Skeletal muscle cell (primary cell): ENCODE measurements at regions not wholly inside any gene's neighbourhood (a gene's known extent, or its start where the extent isn't known, plus 50 kb on each side); places are given as distances from the start of the nearest gene placed in this dataset.
"Not testable (repeated sequence)": the region's sequence is repeated elsewhere in the genome, so short reads cannot be mapped to it uniquely, and the experiment has no call there.

Experiments
- DNase-seq: peaks from one replicate; pipeline ENCODE4 v3.0.0-alpha.2; 2010; ENCODE audit warnings: low read depth
- H3K4me3 ChIP-seq: 2 replicates; pipeline ENCODE4 v1.5.1; 2011; ENCODE audit warnings: low read depth, mild to moderate bottlenecking, control low read depth, low read length, moderate library complexity

DNA sequence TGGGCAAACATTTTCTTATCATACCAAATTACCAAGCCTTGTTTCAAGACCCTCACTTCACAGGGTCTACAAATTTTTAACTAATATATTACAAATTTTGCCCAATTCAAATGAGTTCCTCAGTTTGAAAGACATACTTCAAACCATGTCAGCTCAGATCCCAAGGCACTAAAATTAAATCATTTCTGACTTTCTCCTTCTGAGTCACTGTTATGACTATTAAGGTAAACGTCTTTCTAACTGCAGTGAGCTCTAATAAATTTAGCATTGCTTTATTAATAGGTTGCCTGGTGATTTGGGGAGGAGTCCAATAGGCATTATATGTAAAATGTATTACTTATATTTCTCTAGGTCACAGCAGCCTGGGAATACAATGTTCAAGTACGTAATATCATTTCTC, 158.2 kb upstream of the ARHGEF26 start:
- no peak overlapping the region for H3K4me3 ChIP-seq
- no peak for DNase-seq

DNA sequence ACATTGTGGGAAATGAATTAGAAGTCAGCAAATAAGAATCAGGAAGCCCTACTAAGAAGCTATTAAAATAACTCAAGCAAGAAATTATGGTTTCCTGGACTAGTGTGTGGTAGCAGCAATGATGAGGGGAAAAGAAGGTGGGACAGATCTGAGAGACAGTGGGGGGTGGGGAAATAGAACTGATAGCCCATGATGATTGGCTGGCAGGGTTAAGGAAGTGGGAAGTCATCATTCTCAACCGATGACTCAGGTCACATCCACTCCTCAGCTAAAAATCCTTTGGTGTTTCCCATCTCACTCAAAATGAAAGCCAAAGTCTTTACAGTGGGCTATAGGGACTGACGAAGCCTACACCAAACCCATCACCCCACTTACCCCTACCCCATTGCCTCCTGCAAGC, 153.9 kb upstream of the ARHGEF26 start:
- H3K4me3 ChIP-seq, result no peak overlapping the region
- no peak for DNase-seq

DNA sequence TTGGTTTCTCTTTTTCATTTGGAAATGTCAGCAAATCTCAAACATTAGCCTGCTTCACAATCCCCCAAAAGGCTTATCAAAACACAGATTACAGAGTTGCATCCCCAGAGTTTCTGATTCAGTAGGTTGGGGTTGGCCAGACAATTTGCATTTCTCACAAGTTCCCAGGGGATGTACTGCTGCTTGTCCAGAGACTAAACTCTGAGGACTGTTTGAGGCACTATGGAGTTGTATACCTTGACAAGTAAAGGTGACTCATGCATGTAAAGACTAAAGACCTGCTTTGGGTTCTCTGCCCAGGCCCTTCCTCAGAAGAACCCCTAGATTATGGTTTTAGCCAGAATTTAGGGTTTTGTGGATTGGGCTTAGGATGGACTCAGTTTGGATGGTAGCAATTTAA, 151.1 kb upstream of the ARHGEF26 start:
- DNase-seq, result no peak
- no peak overlapping the region for H3K4me3 ChIP-seq

DNA sequence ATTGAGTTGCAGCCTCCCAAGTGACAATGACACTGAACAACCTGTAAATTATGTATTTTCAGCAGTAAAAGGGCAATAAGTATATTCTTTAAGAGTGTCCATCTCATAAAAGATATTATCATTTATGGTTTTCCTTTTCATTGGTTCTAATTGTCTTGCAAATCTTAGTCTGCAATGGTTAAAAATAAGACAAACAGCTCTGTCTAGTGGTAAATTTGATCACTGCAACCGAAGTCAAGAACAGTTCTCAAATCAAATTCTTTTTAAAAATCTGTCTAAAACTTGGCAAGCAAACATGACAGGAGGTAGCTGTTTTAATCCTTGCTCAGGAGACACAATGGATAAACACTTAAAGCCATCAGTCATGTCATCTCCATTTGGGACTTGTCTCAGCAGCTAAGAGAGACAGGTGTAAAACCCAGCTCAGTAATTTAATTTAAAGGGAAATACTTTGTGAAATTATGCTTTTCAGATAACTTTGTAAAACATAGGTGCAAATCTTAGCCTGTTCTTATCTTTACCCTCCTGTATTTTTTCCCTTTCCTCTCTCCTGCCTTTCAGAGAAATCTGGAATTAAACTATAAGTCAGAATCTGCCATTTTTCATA, 150.3 kb upstream of the ARHGEF26 start:
- H3K4me3 ChIP-seq, result no peak overlapping the region
- no peak for DNase-seq

DNA sequence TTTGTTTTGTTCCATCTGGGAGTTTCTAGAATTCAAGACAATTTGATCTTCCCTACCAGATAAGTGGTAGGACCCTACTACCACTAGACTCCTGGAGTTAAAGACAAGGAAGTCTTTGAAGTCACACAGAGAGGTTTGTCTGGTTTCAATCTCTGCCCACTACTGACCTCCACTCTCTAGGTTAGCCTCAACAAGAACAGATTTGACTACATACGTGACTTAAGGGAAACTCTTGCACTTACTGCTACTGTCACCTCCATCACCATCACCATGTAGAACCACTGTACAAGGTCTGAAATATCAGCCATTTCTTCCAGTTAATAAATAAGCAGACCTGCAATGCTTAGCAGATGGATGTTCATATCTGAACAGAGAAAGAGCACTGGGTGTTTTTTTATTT, 148.3 kb upstream of the ARHGEF26 start:
- DNase-seq, result no peak

DNA sequence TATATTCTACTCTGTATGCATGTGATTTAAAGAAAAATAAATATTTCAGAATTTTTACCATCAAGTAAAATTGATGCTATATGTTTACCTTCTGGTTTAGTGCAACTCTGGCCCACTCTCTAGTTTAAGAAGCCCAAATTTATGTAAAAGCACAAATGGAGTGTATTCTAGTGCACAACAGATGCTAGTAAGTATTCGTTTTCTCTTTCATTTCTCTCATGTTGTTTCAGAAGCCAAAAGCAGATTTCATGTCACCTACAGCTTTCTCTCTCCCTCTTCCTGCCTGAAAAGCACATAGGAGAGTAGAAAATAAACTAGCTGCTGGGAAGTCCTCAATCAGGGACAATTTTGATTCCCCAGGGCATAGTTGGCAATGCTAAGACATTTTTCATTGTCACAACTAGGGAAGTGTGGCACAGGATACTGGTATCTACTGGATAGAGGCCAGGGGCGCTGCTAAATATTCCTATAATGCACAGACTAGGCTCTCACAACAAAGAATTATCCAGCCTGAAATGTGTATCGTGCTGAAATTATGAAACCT, 147.4 kb upstream of the ARHGEF26 start:
- DNase-seq, result no peak
- no peak overlapping the region for H3K4me3 ChIP-seq

More for the DNA sequence above, 148.3 kb upstream of the ARHGEF26 start:
- no peak overlapping the region for H3K4me3 ChIP-seq

DNA sequence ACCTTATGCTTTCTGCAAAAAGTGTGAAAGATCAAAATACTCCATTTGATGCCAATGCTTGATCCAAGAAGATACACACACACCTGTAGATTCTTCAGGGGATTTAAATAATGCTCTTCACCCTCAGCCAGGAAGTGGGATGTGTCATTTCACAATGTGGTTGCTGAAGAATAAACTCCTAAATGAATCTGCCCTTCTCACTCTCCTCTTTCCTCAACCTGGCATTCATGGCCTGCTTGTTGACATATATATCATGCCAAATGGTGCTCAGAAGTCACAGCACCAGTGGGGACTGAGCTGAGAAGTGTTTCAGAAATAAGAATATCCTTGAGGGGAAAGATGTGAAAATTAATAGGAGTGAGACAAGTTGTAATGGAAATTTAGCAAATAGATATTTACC, 146.6 kb upstream of the ARHGEF26 start:
- no peak for DNase-seq
- H3K4me3 ChIP-seq, result no peak overlapping the region

DNA sequence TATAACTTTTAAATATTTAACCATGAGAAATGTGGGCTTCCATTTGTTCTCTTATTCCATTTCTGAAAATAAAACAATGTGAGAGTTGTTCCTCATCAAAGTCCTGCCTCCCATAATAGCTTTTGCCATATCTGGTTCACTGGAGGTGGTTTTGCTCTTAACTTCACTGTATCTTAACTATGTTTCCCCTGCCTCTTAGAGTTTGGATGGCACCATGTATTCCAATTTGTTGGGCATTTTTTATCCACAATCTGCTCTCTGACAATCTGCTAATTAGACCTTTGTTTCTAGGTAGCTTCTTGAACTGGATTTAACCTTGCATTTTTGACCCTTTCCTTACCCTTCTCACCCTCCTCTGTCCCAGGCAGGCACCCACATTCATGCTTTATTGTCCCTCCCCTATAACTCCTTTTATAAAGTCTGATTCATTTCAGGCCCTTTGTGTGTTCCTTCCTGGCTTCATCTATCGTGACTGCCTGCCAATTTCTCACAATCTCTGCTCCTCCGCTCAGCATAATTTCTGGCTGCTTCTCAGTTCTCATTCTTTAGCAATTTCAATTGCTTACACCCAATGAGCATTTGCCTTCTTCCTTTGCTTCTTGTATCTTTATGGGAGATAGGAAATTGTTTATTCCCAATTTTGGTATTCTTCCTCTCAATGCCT, 144.2 kb upstream of the ARHGEF26 start:
- DNase-seq, result no peak

DNA sequence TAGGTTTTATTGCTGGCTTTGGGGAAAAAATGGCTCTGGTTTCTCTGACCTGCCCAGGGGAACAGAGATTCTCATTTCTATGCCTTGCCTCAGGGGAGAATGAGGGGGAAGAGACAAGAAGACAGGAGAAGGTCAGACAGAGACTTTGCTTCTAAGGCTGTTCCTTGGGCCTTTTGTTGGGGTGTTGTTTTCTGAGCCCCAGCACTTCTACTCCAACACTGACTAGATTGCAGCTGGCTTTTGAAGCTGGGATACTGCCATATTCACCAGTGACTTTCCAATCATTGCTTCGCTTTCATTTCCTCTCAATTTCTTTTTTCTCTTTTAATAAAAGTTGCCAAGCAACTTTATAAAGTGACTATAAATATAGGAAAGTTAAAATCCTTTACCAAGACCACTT, 143.2 kb upstream of the ARHGEF26 start:
- no peak for DNase-seq
- H3K4me3 ChIP-seq, result no peak overlapping the region

More for the DNA sequence above, 144.2 kb upstream of the ARHGEF26 start:
- H3K4me3 ChIP-seq, result no peak overlapping the region

DNA sequence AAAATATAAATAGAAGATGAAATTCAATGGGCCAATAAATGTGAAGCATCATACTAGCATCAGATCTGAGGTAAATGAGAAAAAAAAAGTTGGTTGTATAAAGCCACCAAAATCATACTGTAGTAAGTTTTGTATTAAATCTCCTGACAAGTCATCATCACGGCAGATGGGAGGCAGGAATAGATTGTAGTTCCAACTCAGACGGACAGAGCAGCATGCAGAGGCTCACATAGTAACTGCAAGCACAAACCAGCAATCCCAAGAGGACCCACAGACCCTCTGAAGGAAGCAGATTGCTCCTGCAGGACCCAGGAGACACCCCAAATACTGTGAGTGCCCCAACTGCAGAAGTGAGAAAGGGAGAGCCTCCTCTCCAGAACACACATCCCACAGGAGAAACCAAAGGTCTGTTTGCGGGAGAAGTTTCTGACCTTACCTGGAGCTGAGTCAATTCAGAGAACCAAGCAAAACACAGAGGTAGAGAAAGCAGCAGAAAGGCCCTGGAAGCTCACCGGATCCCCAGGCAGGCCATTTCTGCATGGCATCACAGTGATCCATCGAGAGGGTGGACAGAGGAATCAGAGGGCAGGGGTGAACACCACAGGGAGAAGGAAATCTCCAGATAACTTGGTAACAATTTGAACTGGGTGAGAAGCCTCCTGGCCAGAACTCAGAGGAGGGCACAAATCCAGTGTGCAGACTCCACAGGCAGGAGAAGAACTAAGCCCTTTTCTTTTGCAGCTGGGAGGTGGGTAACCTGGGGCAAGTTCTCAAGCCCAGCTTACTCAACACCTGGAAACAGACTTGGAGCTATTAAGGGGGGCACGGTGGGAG, 141.6 kb upstream of the ARHGEF26 start:
- no peak overlapping the region for H3K4me3 ChIP-seq
- no peak for DNase-seq

DNA sequence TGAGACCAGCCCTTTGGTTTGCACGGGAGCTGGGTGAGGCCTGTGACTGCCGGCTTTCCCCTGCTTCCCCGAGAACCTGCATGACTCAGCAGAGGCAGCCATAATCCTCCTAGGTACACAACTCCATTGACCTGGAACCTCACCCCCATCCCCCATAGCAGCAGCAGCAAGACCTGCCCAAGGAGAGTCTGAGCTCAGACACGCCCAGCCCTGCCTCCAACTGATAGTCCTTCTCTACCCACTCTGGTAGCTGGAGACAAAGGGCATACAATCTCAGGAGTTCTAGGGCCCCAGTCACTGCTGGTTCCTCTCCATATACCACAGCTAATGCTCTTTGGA, 141.0 kb upstream of the ARHGEF26 start:
- no peak for DNase-seq
- H3K4me3 ChIP-seq, result no peak overlapping the region

DNA sequence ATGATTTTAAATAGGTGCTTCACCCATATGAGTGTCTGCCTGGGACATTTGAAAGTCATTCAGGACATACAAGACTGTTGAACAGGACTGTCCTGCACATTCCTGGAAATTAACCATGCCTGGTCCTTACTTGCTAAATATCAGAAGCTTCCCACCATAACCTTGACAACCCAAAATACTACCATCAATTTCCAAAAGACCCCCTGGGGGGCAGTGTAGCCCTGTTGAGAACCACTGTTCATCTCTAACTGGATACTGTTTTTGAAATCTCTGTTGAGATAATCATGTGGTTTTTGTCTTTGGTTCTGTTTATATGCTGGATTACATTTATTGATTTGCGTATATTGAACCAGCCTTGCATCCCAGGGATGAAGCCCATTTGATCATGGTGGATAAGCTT, 123.8 kb upstream of the ARHGEF26 start:
- DNase-seq, H3K4me3 ChIP-seq: not testable (repeated sequence)

DNA sequence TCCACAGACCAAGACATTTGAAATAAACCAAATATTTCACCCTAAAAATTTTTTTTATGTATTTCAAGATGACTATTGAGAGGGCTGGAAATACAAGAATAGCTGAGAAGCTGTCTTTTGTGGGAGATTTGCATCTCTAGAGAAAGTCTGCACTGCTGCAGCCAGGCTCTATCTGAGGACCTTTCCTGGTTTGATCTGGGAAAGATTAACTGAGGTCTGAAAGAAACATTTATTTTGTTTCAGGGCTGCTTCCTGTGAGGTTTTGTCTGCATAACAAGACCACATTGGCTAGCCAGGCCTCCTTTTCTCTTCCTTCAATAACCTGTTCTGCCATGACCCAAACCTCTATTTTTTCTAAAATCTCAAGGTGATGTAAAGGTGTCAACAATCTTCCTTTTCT, 117.5 kb upstream of the ARHGEF26 start:
- DNase-seq, result no peak
- H3K4me3 ChIP-seq, result no peak overlapping the region

DNA sequence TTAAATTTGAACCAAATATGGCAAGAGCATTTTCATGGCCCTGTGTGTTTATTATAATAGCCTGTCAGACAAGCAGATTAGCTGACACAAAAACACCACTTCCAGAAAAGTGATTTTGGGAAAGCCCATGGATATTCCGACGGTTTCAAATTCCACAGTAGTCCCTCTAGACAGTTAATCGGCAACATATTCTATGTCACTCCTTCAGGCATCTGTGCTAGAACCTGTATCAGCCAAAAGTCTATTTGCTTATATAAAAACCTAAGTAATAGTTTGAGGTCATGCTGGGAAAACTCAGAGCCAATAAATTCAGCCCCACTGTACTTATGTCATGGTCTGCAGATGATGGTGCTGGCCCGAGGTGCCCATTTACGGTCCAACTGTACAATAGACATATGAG, 110.2 kb upstream of the ARHGEF26 start:
- H3K4me3 ChIP-seq, result no peak overlapping the region
- no peak for DNase-seq

DNA sequence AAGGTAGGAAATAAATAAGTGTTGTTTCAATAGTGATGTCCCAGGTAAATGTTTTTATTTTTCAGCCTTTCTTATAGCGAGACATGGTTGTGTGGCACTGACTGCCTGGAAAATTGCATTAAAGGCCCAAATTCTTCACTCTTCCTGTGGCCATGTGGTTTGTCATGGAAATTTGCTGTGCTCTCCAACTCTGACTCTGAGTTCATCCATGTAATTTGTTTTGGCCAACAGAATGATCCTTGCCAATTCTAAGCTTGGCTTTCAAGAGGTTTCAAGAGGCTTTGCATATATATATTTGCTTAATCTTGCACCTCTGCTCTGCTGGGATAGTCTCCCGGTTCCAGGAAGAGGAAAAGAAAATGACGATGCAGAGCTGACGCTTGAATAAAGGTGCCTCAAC, 107.5 kb upstream of the ARHGEF26 start:
- no peak for DNase-seq
- no peak overlapping the region for H3K4me3 ChIP-seq

DNA sequence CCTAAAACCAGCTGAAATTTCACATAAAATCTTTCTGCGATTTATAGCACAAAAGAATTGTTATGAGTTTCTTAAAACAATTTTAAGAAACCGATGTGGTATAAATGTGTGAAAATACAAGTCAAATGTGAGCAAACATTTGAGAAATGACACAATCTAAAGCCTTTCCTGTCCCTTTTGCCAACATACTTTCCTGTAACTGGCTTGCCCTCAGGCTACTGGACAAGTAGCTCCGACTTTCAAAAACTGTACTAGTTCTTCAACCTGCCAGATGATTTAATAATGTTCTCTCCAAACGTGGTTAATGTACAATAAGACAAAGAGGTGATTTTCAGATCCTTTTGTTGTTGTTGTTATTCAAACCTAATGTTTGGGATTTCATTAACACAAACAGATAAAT, 105.9 kb upstream of the ARHGEF26 start:
- H3K4me3 ChIP-seq, result no peak overlapping the region
- no peak for DNase-seq

DNA sequence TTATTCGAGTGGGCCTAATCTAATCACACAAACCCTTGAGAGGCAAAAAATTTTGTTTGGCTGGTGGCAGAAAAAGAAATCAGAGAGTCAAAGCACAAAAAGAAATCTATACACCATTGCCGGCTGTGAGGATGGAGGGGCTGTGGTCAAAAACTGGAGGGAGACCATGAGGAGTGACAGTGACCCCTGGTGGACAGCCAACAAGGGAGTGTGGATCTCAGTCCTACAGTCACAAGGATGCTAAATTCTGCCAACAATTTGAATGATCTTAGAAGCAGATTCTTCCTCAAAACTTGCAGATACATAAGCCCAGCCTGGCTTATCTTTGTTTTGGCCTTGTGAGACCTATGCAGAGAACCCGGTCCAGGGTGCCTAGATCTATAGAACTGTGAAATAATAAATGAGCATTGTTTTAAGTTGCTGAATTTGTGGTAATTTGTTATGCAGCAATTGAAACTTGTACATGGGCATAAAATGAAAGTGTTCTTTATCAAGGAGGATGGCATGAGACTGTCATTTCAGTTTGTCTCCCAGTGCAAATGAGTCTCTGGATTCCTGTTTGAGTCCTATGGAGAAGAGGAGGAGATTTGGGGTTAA, 103.0 kb upstream of the ARHGEF26 start:
- no peak for DNase-seq
- H3K4me3 ChIP-seq, result no peak overlapping the region

DNA sequence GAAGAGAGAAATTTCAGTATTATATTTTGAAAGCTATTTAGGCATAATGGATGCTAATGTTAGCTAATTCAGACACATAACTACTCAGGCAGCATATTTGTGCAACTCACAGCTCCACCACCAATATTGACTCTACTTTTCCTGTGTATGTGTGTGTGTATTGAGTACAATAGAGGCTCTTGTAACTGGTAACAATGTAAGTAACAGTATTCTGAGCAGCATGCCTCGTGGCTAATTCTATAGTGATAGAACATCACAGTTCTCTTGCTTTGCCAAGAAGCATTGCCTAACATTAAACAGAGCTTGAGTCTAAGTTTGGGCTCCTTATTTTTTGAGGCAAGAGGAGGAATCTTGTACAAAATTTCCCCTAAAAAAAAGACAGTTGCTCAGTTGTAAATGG, 98.6 kb upstream of the ARHGEF26 start:
- no peak for DNase-seq
- no peak overlapping the region for H3K4me3 ChIP-seq

DNA sequence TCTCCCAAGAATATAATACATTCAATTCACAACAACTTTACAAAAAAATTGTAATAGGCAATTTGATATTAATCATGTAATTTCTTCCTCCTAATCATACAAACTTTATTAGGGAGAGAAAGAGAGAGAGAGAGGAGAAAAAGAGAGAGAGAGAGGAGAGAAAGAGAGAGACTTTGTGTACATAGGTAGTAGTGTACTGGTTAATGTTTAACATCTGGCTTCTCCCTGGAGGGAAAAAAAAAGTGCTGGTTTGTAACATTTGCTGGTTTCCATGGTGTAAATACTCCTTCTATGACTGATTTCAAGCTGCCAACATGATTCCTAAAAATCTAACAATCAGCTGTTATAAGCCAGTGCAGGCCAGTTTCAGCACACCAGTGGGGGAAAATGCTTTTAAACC, 98.0 kb upstream of the ARHGEF26 start:
- no peak overlapping the region for H3K4me3 ChIP-seq
- no peak for DNase-seq

DNA sequence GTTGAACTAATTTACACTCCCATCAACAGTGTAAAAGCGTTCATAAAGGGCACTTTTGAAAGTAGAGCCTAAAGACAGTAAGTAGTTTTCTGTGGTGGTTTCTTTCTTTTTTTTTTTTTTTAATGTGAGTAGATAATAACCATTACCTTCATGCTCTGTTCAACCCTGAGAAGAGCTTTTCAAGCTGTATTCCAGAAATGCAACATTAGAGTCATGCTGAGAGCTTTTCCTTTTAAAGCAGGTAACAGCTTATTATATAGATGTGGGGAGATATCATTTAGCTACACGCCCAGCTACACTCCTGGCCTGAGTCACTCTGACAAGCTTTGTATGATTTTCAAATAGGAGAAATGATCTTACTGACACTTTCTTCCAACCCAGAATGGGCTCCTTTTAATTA, 96.2 kb upstream of the ARHGEF26 start:
- DNase-seq, result no peak
- H3K4me3 ChIP-seq, result no peak overlapping the region
